ENCODE measurements at regions not wholly inside any gene's neighbourhood (a gene's known extent, or its start where the extent isn't known, plus 50 kb on each side); places are given as distances from the start of the nearest gene placed in this dataset.

DNA sequence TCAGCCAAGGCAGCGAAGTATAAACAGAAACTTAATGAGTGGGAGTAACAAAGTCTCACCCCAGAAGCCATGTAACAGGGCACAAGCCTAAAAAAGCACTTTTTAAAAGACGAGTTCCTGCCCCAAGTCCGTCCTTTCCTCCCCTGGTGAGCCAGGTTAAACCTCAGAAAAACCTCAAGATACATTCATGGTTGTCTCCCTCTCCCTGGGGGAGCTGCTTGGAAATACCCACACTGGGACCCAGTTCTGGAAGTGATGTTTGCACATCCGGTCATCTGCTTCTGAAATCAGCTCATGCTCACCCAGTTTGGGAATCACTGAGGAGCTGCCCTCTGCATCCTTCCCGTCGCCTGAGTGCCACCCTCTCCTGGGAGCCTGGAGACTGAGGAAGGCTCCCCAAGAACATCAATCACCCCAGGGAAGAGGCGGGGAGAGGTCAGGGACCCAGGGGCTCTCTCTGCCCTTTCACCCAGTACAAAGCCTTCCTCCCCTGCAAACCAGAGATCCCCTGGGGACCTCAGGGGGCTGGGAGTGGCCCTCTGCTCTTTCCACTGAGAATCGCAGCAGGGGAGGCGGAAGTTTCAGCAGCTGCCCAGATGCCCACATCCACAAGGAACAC is 150.6 kb upstream of the AGAP1 start:
- TF ChIP-seq POLR2AphosphoS5 (IDR thresholded peaks at IDR 0.05) = no peak
- TF ChIP-seq POLR2A (IDR thresholded peaks at IDR 0.05) = no peak

Data from spleen (tissue), 3 donors.